ENCODE measurements at regions not wholly inside any gene's neighbourhood (a gene's known extent, or its start where the extent isn't known, plus 50 kb on each side); places are given as distances from the start of the nearest gene placed in this dataset.

GRCh38 chr6:100185615-100186014 lies 191.6 kb upstream of the MCHR2 start:
- Histone ChIP-seq H3K9me3 (ENCODE audit: low read depth, low read length) (no peaks in the 10 kb centered on the region), H3K4me1 (ENCODE audit: insufficient read depth, low read length) (no peaks in the 10 kb centered on the region), H3K4me3 (ENCODE audit: low read length) (no peak overlapping the region), H3K27me3 (ENCODE audit: insufficient read depth, low read length) (no peaks in the 10 kb centered on the region)

GRCh38 chr6:100184473-100184872 lies 190.4 kb upstream of the MCHR2 start:
- Histone ChIP-seq H3K4me3 (ENCODE audit: low read length) (no peak overlapping the region), H3K27me3 (ENCODE audit: insufficient read depth, low read length) (no peaks in the 10 kb centered on the region), H3K9me3 (ENCODE audit: low read depth, low read length) (no peaks in the 10 kb centered on the region), H3K4me1 (ENCODE audit: insufficient read depth, low read length) (no peaks in the 10 kb centered on the region)

GRCh38 chr6:100182313-100182712 lies 188.3 kb upstream of the MCHR2 start:
- Histone ChIP-seq H3K4me1 (ENCODE audit: insufficient read depth, low read length) (no peaks in the 10 kb centered on the region), H3K27me3 (ENCODE audit: insufficient read depth, low read length) (no peaks in the 10 kb centered on the region), H3K9me3 (ENCODE audit: low read depth, low read length) (no peaks in the 10 kb centered on the region), H3K4me3 (ENCODE audit: low read length) (no peak overlapping the region)

DNA sequence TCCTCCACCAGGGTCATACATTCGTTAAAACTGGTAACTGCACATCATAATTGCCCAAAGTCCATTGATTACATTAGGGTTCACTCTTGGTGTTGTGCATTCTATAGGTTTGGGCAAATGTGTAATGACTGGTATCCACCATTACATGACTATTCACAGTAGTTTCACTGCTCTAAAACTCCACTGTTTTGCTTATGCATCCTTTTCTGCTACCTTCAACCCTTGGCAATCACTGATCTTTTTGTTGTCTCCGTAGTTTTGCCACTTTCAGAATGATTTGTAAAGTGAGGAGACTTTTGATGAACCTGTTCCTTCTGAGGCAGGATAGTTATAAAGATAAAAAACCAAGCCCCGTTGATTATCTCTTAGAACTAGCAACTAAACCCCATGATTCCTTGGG lies 187.3 kb upstream of the MCHR2 start:
- H3K4me1 ChIP-seq (ENCODE audit: insufficient read depth, low read length), result no peaks in the 10 kb centered on the region
- H3K27me3 ChIP-seq (ENCODE audit: insufficient read depth, low read length), result no peaks in the 10 kb centered on the region
- H3K4me3 ChIP-seq (ENCODE audit: low read length), result no peak overlapping the region
- H3K9me3 ChIP-seq (ENCODE audit: low read depth, low read length), result no peaks in the 10 kb centered on the region

DNA sequence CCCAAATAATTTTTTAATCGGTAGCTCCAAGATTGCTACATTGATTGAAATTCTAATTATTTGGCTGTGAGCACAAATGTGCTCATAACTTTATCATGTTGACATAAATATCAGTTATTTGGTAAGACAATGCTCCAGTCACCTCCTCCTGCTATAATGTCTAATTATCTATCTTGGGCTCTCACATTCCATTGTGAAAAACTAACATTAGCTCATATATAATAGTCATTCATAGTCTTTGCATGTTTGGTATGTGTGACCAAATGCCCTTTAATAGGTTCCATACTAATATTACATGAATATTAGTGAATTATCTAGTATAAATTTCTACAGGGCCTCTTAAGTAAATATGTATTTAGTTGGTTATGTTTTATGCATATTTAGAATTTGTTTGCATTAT lies 185.6 kb upstream of the MCHR2 start:
- Histone ChIP-seq H3K4me1 (ENCODE audit: insufficient read depth, low read length) (no peaks in the 10 kb centered on the region), H3K27me3 (ENCODE audit: insufficient read depth, low read length) (no peaks in the 10 kb centered on the region), H3K9me3 (ENCODE audit: low read depth, low read length) (no peaks in the 10 kb centered on the region), H3K4me3 (ENCODE audit: low read length) (no peak overlapping the region)

- no peaks in the 10 kb centered on the region for H3K4me1 ChIP-seq (ENCODE audit: insufficient read depth, low read length)
- H3K4me3 ChIP-seq (ENCODE audit: low read length), result no peak overlapping the region
- H3K9me3 ChIP-seq (ENCODE audit: low read depth, low read length), result no peaks in the 10 kb centered on the region
- H3K27me3 ChIP-seq (ENCODE audit: insufficient read depth, low read length), result no peaks in the 10 kb centered on the region
Observed at GRCh38 chr6:100177956-100178355, 183.9 kb upstream of the MCHR2 start.

DNA sequence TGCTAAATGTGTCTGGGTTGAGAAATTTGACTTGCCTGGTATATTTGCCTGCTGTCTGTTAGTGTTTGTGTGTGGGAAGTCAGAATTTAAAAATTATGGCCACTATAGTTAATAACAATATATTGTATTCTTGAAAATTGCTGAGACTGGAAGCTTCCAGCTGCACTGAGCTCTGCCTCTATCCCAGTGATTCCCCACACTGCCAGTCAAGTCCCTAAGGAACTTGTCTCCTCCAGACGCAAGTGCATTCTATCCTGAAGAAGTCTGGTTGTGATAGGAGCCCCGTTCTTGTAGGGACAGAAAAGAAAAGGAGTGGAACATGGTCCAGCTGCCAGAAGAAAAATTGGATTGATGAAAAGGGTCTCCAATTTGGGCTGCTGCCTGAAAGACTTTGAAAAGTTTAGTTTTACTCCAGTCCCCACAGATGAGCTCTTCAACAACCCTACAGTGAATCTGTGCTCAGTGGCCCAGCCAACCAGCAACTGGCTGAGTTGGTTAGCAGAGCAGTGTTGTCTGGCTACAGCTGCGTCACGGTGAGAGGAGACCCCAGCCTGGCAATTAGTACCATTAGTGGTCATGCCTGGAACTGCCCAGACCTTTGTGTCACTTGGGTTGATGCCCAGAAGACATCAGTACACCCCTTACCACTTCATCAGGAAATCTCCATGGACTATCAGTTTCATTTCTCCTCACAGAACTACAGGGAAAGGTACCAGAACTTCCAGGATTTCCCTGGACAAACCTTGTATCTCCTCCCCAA lies 183.1 kb upstream of the MCHR2 start:
- Histone ChIP-seq H3K4me3 (ENCODE audit: low read length) (no peak overlapping the region), H3K4me1 (ENCODE audit: insufficient read depth, low read length) (no peaks in the 10 kb centered on the region), H3K9me3 (ENCODE audit: low read depth, low read length) (no peaks in the 10 kb centered on the region), H3K27me3 (ENCODE audit: insufficient read depth, low read length) (no peaks in the 10 kb centered on the region)

DNA sequence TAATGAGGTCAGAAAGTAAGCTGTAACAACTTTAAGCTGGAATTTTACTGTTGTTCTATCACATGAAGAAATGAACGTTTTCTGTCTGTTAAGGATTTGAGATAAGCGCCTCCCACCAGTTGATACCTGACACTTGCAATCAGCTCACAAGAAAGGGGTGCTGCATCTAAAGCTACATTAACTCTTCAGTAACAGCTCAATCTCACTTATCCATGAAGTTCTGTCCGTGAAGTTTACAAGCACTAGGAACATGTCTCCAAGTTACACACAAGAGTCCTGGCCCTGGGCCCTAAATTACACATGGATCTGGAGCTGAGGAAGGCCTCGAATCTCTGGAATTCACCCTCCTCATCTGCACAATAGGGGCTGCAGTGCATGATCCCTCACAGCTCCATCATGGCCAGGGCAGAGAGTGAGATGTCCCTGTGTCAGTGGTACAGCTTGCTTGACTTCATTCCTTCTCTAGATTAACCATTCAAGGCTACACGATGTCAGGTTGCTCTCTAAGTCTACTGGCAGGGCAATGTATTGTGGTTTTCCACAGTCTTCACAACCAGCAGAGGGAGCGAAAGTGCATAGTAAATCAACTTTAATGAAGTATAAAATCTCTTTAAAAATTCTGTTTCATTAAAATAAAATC lies 182.4 kb upstream of the MCHR2 start:
- Histone ChIP-seq H3K4me1 (ENCODE audit: insufficient read depth, low read length) (no peaks in the 10 kb centered on the region), H3K9me3 (ENCODE audit: low read depth, low read length) (no peaks in the 10 kb centered on the region), H3K4me3 (ENCODE audit: low read length) (no peak overlapping the region), H3K27me3 (ENCODE audit: insufficient read depth, low read length) (no peaks in the 10 kb centered on the region)

DNA sequence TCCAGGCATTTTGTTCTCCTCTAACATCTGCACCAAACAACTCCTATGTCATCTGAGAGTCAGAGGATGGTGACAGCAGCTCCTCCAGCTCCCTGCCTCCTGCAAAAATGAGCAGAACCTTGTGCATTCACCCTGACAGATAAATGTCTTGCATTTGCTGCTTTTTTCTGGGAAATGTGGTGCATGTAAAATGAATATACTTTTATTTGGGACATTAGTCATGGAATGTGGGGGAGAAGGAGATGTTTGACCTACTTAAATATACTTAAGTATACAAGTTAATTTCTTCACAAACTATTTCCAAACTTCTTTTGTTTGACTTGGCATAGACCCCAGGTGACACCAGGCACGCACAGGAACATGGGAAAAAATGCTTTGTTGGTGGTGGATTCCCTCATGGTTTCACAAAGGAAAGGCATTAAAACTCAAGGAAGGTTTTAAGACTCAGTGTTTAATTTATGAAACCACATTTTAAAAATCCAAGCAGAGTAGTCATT lies 181.8 kb upstream of the MCHR2 start:
- H3K9me3 ChIP-seq (ENCODE audit: low read depth, low read length), result no peaks in the 10 kb centered on the region
- H3K27me3 ChIP-seq (ENCODE audit: insufficient read depth, low read length), result no peaks in the 10 kb centered on the region
- no peaks in the 10 kb centered on the region for H3K4me1 ChIP-seq (ENCODE audit: insufficient read depth, low read length)
- H3K4me3 ChIP-seq (ENCODE audit: low read length), result no peak overlapping the region

DNA sequence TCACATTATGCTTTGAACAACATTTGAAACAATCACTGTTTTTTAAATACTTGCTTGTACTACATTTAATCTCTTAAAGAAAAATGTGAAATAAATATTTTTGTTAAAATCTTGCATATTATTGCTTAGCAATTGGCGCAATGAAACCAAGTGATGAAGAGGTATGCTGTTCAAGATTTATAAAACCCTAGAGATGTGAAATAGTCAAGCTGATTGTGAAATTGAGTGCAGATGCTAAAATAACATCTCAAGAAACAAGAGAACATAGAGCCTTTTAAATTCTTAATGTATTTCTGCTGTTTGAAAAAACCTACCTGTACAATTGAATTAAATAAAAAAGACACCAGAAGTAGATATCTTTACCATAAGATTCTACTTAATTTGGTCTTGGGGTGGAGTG lies 179.2 kb upstream of the MCHR2 start:
- Histone ChIP-seq H3K9me3 (ENCODE audit: low read depth, low read length) (no peaks in the 10 kb centered on the region), H3K27me3 (ENCODE audit: insufficient read depth, low read length) (no peaks in the 10 kb centered on the region), H3K4me1 (ENCODE audit: insufficient read depth, low read length) (no peaks in the 10 kb centered on the region), H3K4me3 (ENCODE audit: low read length) (no peak overlapping the region)

DNA sequence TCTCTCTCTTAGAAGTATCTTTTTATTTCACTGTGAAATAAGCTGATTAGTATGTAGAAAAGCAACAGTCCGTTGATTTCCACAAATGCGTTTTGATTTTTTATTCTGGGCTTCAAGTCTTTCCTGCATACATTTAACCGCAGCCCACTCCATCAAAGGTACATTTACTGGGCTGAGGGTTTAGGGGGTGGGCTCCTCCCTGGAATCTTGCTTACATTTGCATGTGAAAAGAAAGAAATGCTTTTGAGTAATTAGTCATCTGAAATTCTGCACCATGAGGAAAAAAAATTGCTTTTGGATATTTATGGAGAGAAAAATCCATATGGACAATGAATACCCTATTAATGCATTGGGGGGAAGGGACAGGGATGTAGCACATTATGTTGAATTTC lies 178.3 kb upstream of the MCHR2 start:
- no peaks in the 10 kb centered on the region for H3K9me3 ChIP-seq (ENCODE audit: low read depth, low read length)
- no peak overlapping the region for H3K4me3 ChIP-seq (ENCODE audit: low read length)

GRCh38 chr6:100171533-100172321 lies 177.7 kb upstream of the MCHR2 start:
- H3K27me3 ChIP-seq (ENCODE audit: insufficient read depth, low read length), result no peaks in the 10 kb centered on the region
- H3K4me3 ChIP-seq (ENCODE audit: low read length), result no peak overlapping the region
- no peaks in the 10 kb centered on the region for H3K9me3 ChIP-seq (ENCODE audit: low read depth, low read length)
- no peaks in the 10 kb centered on the region for H3K4me1 ChIP-seq (ENCODE audit: insufficient read depth, low read length)

More for the DNA sequence above, 178.3 kb upstream of the MCHR2 start:
- Histone ChIP-seq H3K27me3 (ENCODE audit: insufficient read depth, low read length) (no peaks in the 10 kb centered on the region), H3K4me1 (ENCODE audit: insufficient read depth, low read length) (no peaks in the 10 kb centered on the region)

GRCh38 chr6:100168148-100168547 lies 174.1 kb upstream of the MCHR2 start:
- H3K9me3 ChIP-seq (ENCODE audit: low read depth, low read length), result no peaks in the 10 kb centered on the region
- H3K4me3 ChIP-seq (ENCODE audit: low read length), result no peak overlapping the region
- H3K4me1 ChIP-seq (ENCODE audit: insufficient read depth, low read length), result no peaks in the 10 kb centered on the region
- H3K27me3 ChIP-seq (ENCODE audit: insufficient read depth, low read length), result no peaks in the 10 kb centered on the region

DNA sequence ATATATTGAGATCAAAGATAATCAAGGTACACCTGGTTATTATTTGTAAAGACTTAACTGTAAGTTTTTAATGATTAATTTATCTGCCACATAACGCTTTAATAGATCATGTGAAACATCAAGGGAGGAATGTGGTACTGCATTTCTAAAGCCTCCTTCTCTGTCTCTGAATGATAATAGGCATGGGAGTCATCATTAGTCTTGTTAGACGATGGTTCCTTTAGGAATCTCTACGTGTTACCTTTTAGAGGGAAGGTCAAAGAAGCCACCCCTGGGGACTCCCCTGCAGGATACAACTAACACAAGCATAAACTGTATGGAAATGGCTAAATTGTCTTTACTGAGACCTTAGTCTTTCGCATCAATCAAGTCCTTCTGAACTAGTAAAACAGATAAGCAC lies 173.6 kb upstream of the MCHR2 start:
- Histone ChIP-seq H3K9me3 (ENCODE audit: low read depth, low read length) (no peaks in the 10 kb centered on the region), H3K4me1 (ENCODE audit: insufficient read depth, low read length) (no peaks in the 10 kb centered on the region), H3K4me3 (ENCODE audit: low read length) (no peak overlapping the region), H3K27me3 (ENCODE audit: insufficient read depth, low read length) (no peaks in the 10 kb centered on the region)

GRCh38 chr6:100166956-100167355 lies 172.9 kb upstream of the MCHR2 start:
- no peaks in the 10 kb centered on the region for H3K4me1 ChIP-seq (ENCODE audit: insufficient read depth, low read length)
- H3K27me3 ChIP-seq (ENCODE audit: insufficient read depth, low read length), result no peaks in the 10 kb centered on the region
- H3K4me3 ChIP-seq (ENCODE audit: low read length), result no peak overlapping the region
- H3K9me3 ChIP-seq (ENCODE audit: low read depth, low read length), result no peaks in the 10 kb centered on the region
